SU-DHL-6 (cell line): ENCODE measurements at regions not wholly inside any gene's neighbourhood (a gene's known extent, or its start where the extent isn't known, plus 50 kb on each side); places are given as distances from the start of the nearest gene placed in this dataset.

Experiments used
- H2AFZ ChIP-seq: fragments of 200-600 bp; sonication (generic); 2 replicates; pipeline ENCODE4 v1.6.1; 2014; ENCODE audit warnings: low read depth, mild to moderate bottlenecking, moderate library complexity, mixed read lengths, antibody characterized with exemption, low read length; ENCODE audit not compliant: severe bottlenecking
- H3F3A ChIP-seq: fragments of 200-600 bp; shearing (Covaris generic); 2 replicates; pipeline ENCODE4 v1.6.0; 2016; ENCODE audit warnings: antibody characterized with exemption, mild to moderate bottlenecking; ENCODE audit not compliant: insufficient read depth
- H3K27ac ChIP-seq: fragments of 200-600 bp; sonication (generic); 2 replicates; pipeline ENCODE4 v1.5.1; 2016; ENCODE audit warnings: low read depth, mild to moderate bottlenecking, low read length, moderate library complexity, mixed read lengths
- H3K27me3 ChIP-seq: fragments of 200-600 bp; sonication (generic), shearing (Covaris generic); 2 replicates; pipeline ENCODE4 v1.6.0; 2014; ENCODE audit warnings: mild to moderate bottlenecking, low read length
- H3K36me3 ChIP-seq: fragments of 200-600 bp; sonication (generic); 2 replicates; pipeline ENCODE4 v1.6.1; 2014; ENCODE audit warnings: mild to moderate bottlenecking, low read length, mixed read lengths
- H3K4me2 ChIP-seq: fragments of 300-600, 200-600 bp; shearing (Covaris generic), sonication (generic); 2 replicates; pipeline ENCODE4 v1.6.0; 2014; ENCODE audit warnings: low read length, low read depth, mild to moderate bottlenecking; ENCODE audit not compliant: poor library complexity, severe bottlenecking
- H3K4me3 ChIP-seq: fragments of 200-600 bp; sonication (generic); 2 replicates; pipeline ENCODE4 v1.5.1; 2014; ENCODE audit warnings: antibody characterized with exemption, low read length, mild to moderate bottlenecking, mixed read lengths; ENCODE audit not compliant: insufficient read depth, poor library complexity, severe bottlenecking
- H3K79me2 ChIP-seq: fragments of 200-600 bp; sonication (generic); 2 replicates; pipeline ENCODE4 v1.6.1; 2014; ENCODE audit warnings: mild to moderate bottlenecking, low read length, moderate library complexity; ENCODE audit not compliant: insufficient read depth
- H3K9ac ChIP-seq: fragments of 200-600 bp; sonication (generic); 2 replicates; pipeline ENCODE4 v1.7.0; 2014; ENCODE audit warnings: mild to moderate bottlenecking, low read length
- H3K9me2 ChIP-seq: fragments of 200-600 bp; sonication (generic); replicated peaks from 2 replicates; pipeline ENCODE4 v1.6.1; 2014; ENCODE audit warnings: low read length; ENCODE audit not compliant: insufficient read depth
- H3K9me3 ChIP-seq: fragments of 200-600 bp; sonication (generic); 2 replicates; pipeline ENCODE4 v1.6.1; 2014; ENCODE audit warnings: low read length, mixed read lengths; ENCODE audit not compliant: insufficient read depth
- H4K20me1 ChIP-seq: fragments of 200-600 bp; sonication (generic); 2 replicates; pipeline ENCODE4 v1.6.1; 2014; ENCODE audit warnings: low read depth, mild to moderate bottlenecking, antibody characterized with exemption, low read length, moderate library complexity, mixed read lengths
- EZH2phosphoT487 ChIP-seq: fragments of 200-600 bp; sonication (generic), shearing (Covaris generic); conservative IDR thresholded peaks from 2 replicates; pipeline ENCODE4 v1.6.1; 2018; ENCODE audit warnings: mild to moderate bottlenecking, antibody characterized with exemption, low read length, moderate library complexity, mixed read lengths
- TF ChIP-seq, protein P1 (sequence below): fragments of 200-600 bp; sonication (generic); IDR thresholded peaks from one replicate; pipeline ENCODE4 v1.5.1; 2017; ENCODE audit warnings: antibody characterized with exemption, mild to moderate bottlenecking, low read length, moderate library complexity; ENCODE audit not compliant: insufficient read depth, poor library complexity, severe bottlenecking

DNA sequence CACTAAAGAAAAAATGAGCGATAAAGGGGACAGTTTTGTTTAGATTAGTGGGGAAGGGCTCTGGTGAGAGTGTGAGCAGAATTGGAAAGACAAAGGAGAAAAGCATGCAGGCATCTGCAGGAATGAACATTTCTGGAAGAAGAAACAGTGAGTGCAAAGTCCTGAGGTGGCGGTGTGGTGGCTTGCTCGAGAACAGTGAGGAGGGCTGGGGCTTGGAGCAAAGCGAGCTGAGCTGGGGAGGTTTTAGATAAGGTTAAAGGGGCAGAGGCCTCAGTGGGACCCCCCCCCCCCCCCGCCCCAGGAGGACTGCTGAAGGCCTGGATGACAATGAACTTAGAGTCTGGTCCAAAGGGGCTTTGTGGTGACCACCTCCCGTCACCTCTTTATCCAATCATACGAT is 202.7 kb upstream of the MVB12B start:
- Histone ChIP-seq H3K9ac (no peak overlapping the region), H3K9me3 (no peaks in the 10 kb centered on the region), H3K27ac (no peak overlapping the region), H3K27me3 (no peaks in the 10 kb centered on the region), H2AFZ (no peak overlapping the region), H4K20me1 (no peaks in the 10 kb centered on the region), H3K9me2 (no peaks in the 10 kb centered on the region), H3K36me3 (no peaks in the 10 kb centered on the region), H3K79me2 (no peaks in the 10 kb centered on the region), H3K4me3 (no peak overlapping the region), H3F3A (no peaks in the 10 kb centered on the region), H3K4me2 (no peak overlapping the region)
- TF ChIP-seq, protein P1, sequence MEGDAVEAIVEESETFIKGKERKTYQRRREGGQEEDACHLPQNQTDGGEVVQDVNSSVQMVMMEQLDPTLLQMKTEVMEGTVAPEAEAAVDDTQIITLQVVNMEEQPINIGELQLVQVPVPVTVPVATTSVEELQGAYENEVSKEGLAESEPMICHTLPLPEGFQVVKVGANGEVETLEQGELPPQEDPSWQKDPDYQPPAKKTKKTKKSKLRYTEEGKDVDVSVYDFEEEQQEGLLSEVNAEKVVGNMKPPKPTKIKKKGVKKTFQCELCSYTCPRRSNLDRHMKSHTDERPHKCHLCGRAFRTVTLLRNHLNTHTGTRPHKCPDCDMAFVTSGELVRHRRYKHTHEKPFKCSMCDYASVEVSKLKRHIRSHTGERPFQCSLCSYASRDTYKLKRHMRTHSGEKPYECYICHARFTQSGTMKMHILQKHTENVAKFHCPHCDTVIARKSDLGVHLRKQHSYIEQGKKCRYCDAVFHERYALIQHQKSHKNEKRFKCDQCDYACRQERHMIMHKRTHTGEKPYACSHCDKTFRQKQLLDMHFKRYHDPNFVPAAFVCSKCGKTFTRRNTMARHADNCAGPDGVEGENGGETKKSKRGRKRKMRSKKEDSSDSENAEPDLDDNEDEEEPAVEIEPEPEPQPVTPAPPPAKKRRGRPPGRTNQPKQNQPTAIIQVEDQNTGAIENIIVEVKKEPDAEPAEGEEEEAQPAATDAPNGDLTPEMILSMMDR: no peak

DNA sequence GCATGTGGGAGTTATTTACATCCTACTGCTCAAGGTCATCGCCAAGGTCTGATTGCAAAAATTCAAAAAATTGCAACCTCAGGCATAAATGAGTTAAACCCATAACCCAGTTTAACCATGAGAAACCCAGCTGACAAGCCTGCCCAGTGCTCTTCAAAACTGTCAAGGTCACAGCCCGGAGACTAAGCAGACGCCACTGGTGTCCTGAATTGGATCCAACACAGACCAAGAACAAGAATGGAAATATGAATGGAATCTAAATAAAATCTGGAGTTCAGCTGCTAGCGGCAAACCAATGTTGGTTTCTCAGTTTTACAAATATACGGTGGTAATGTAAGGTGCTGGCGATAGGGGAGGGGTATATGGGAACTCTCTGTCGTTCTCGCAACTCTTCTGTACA is 201.5 kb upstream of the MVB12B start:
- H3K79me2 ChIP-seq: no peaks in the 10 kb centered on the region
- no peak overlapping the region for H3K4me3 ChIP-seq
- TF ChIP-seq, protein P1: no peak
- TF ChIP-seq EZH2phosphoT487: no peak
- H3F3A ChIP-seq: no peaks in the 10 kb centered on the region
- H3K9me2 ChIP-seq: no peaks in the 10 kb centered on the region
- H3K27me3 ChIP-seq: no peaks in the 10 kb centered on the region
- H3K9ac ChIP-seq: no peak overlapping the region
- no peak overlapping the region for H3K4me2 ChIP-seq
- no peak overlapping the region for H2AFZ ChIP-seq
- H3K36me3 ChIP-seq: no peaks in the 10 kb centered on the region
- H3K9me3 ChIP-seq: no peaks in the 10 kb centered on the region
- no peak overlapping the region for H3K27ac ChIP-seq
- no peaks in the 10 kb centered on the region for H4K20me1 ChIP-seq

- H4K20me1 ChIP-seq: no peaks in the 10 kb centered on the region
- H3K79me2 ChIP-seq: no peaks in the 10 kb centered on the region
- H3K36me3 ChIP-seq: no peaks in the 10 kb centered on the region
- H3K9me2 ChIP-seq: no peaks in the 10 kb centered on the region
- no peaks in the 10 kb centered on the region for H3K9me3 ChIP-seq
- H2AFZ ChIP-seq: no peak overlapping the region
- H3F3A ChIP-seq: no peaks in the 10 kb centered on the region
- no peak for TF ChIP-seq EZH2phosphoT487
- H3K9ac ChIP-seq: no peak overlapping the region
- no peak overlapping the region for H3K4me2 ChIP-seq
- no peaks in the 10 kb centered on the region for H3K27me3 ChIP-seq
- no peak overlapping the region for H3K4me3 ChIP-seq
- no peak overlapping the region for H3K27ac ChIP-seq
Observed at GRCh38 chr9:126125577-126125976, 201.1 kb upstream of the MVB12B start.

DNA sequence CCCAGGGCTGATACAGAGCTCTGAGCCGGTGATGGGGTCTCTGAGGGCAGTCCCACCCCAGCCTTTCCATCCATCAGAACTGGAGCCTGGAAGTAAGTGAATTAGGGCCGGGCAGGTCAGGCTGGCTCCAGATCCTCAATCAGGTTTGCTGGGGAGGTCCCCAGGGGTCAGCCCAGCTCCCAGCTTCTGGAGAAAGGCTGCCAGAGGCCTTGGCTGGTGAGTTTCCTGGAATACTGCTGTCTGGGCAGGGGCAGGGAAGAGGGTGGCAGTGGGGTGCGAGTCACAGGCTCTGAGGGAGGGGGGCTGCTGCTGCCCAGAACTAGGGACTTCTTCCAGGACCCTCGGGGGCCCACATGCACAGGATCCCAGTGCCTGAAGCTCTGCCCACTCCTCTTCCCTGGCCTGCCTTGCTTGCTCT is 200.6 kb upstream of the MVB12B start:
- H3K27ac ChIP-seq: no peak overlapping the region
- H3F3A ChIP-seq: no peaks in the 10 kb centered on the region
- no peaks in the 10 kb centered on the region for H4K20me1 ChIP-seq
- H3K9ac ChIP-seq: no peak overlapping the region
- no peaks in the 10 kb centered on the region for H3K9me2 ChIP-seq
- no peaks in the 10 kb centered on the region for H3K27me3 ChIP-seq
- no peaks in the 10 kb centered on the region for H3K36me3 ChIP-seq
- H3K4me2 ChIP-seq: no peak overlapping the region
- H3K79me2 ChIP-seq: no peaks in the 10 kb centered on the region
- no peak overlapping the region for H3K4me3 ChIP-seq
- H2AFZ ChIP-seq: no peak overlapping the region
- TF ChIP-seq, protein P1: no peak
- TF ChIP-seq EZH2phosphoT487: no peak
- H3K9me3 ChIP-seq: no peaks in the 10 kb centered on the region
